CD4-positive, alpha-beta T cell treated with Interleukin-21 for 1 hour (primary cell): ENCODE measurements at regions not wholly inside any gene's neighbourhood (a gene's known extent, or its start where the extent isn't known, plus 50 kb on each side); places are given as distances from the start of the nearest gene placed in this dataset.

Source experiments
- DNase-seq: peaks from one replicate; pipeline ENCODE4 v3.0.0-alpha.2; 2020

DNA sequence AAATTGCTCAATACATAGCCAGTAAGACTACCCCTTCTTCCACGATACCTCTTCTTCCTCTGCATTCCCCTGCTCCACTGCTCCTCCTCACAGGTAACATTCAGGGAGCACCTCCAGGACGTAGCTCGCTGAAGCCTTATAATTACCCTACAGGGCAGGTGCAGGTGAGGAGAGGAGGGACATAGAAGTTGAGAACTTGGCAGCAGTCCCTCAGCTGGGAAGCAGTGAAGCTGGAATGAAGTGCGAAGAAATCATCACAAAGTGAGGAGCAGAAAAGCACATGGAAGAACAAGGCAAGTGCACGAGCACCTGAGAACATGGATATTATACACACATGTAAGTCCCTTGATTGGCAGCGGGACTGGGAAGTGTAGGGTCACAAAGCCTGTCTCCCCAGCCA, 118.2 kb downstream of the HSD17B3 start:
- DNase-seq = no peak

DNA sequence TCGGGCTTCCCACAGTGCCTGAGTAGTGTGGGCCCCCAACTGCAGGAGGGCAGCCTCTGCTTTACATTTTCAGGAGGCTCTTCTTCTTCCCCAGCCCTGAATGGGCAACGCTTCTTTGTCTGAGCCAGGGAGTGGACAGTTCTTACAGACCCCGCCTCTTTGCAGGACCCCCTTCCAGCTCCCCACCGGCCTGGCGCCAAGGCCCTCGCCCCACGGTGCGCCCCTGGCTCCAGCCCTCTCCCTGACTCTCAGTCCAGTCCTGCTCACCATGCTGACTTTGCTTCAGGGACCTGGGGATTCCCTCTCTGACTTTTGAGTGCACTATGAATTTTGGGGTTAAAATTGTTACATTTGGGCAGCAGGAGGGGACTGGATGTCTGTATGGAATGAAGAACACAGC, 123.8 kb downstream of the HSD17B3 start:
- DNase-seq = no peak

GRCh38 chr9:96177719-96178028, 124.3 kb downstream of the HSD17B3 start:
- no peak for DNase-seq

DNA sequence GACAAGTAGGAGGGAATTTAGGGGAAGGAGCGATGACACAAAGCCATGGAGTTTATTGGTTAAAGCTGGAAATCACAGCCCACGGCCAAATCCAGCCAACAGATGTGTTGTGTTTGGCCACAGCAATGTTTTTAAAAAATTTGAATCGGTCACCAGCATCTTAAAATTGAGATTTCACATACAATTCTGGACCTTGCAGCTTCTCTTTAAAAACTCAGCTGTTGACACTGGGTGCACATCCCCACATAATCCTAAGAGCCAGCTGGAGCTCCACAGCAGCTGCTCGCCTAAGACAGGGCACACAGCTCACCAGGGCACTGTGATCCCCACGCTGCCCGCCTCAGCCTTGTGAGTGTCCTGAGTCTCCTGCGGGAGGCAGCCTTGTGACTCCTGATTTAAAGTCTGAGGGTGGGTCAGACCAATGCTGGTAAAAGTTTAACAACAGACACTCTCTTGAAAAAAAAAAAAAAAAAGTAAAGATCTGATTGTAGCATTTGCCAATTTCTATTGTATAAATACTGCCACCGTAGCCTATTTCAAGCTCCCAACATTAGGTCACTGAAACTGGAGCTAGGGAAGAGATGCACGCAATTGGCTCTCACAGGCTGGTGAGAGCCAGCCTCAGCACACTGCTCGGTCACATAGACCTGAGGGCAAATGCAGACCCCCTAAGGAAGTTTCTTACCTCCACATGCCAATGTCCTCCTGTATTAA, 124.8 kb downstream of the HSD17B3 start:
- no peak for DNase-seq

- DNase-seq = no peak
Measured at GRCh38 chr9:96175796-96176195, 126.2 kb downstream of the HSD17B3 start.

- no peak for DNase-seq
Measured at GRCh38 chr9:96175001-96175400, 127.0 kb downstream of the HSD17B3 start.

DNA sequence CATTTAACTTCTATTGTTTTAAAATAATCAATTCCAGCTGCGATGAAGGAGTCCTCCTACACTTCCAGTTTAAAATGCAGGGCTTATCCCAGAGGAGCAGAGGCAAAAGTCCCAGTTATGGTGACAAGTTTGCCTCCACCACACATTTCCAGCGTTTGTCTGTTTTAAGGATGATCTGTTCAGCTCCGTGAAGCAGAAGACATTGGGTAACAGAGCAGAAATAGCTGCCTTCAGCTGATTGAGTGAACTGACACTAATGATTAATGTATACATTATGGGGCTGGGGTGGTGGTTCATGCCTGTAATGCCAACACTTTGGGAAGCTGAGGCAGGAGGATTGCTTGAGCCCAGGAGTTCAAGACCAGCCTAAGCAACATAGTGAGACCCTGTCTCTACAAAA, 127.6 kb downstream of the HSD17B3 start:
- no peak for DNase-seq

- no peak for DNase-seq
Measured at GRCh38 chr9:96173640-96174039, 128.3 kb downstream of the HSD17B3 start.

- no peak for DNase-seq
Measured at GRCh38 chr9:96172797-96173196, 129.2 kb downstream of the HSD17B3 start.

- DNase-seq = no peak
Measured at GRCh38 chr9:96171728-96172127, 130.2 kb downstream of the HSD17B3 start.

DNA sequence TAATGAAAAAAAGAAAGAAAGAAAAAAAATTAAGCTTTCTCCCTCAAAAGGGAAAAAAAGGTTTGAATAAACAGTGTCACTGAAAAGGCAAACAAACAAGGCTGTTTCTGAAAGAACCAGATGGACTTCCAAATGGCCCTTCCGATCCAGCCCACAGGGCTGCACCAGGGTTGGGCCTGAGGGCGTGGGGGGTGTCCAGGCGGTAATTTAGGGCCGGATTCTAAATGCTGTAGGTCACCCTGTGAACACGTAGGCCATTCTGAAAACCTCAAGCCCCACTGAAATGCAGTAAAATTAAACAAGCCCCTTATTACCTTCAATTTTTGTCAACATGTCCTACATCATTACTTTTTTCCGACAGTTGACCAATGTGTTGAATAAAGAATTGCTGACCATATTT, 132.1 kb downstream of the HSD17B3 start:
- no peak for DNase-seq

GRCh38 chr9:96169484-96169883, 132.5 kb downstream of the HSD17B3 start:
- DNase-seq = no peak

DNA sequence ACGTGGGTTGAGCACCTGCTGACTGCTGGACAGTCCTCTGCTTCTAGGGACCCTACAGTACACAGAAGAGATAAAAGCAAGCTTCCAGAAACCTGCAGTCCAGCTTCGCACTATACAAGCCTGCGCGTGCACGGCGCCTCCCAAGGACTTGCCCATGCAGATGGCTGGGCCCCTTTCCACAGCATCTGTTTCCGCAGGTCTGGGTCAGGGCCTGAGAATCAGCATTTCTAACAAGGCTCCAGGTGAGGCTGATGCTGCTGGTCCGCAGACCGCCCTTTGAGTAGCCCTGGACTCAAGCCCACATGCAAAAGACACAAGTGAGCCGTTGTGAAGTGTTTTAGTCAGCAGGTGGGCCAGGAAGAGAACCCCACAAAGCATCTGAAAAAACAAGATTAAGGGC, 133.1 kb downstream of the HSD17B3 start:
- no peak for DNase-seq

DNA sequence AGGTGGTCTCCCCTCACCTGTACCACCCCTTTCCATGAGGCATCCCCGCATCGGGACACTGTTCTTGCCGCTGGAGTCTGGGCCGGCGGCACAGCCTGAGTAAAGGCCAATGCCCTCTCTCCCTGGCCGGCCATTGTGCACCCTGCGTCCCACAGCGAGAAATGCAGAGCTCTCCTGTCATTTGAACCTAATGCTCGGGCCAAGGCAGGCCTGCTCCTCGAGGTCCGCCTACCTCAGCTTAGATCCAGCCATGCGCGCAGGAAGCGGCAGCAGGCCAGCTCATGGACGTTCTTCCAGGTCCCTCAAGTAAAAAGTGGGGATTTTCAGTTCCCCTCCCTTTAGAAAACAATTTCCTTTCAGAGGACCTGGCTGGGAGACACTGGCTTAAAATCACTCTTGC, 135.0 kb downstream of the HSD17B3 start:
- no peak for DNase-seq

DNA sequence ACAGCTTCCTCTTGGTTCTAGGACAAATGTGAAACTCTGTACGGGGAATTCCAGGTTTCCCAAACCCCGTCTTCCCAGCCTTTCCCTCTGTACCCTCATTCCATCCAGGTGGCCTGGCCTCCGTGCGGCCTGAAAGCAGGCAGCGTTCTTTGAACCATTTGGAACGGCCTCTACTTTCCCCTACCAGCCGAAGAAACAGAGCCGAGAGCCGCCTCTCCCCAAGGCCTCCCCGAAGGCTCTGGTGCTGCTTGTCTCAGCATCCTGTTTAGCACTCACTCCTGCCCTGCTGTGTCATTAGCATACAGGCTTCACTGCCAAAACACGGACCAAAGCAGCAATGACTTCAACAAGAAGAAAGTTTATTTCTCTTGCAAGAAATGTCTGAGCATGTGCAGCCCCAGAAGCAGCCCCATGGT, 137.7 kb downstream of the HSD17B3 start:
- no peak for DNase-seq

GRCh38 chr9:96163712-96164111, 138.3 kb downstream of the HSD17B3 start:
- DNase-seq = no peak

DNA sequence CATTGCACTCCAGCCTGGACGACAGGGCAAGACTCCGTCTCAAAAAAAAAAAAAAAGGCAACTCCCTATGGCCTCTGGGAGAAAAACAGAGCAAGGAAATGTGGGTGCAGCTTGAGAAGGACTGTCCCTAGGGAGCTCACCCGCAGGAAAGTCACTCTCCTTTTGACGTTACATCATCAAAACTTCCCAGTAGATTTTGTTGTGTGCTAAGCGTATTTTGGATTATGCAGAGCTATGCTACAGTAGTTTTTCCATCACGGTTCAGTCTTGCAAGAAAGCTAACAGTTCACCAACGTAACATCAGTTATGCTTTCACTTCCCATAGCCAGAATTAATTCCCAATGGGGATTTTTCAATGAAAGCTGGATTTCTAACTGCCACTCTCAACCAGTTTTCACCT, 138.8 kb downstream of the HSD17B3 start:
- DNase-seq = no peak

- DNase-seq = no peak
Measured at GRCh38 chr9:96161819-96162218, 140.2 kb downstream of the HSD17B3 start.

GRCh38 chr9:96160866-96161265, 141.1 kb downstream of the HSD17B3 start:
- no peak for DNase-seq

DNA sequence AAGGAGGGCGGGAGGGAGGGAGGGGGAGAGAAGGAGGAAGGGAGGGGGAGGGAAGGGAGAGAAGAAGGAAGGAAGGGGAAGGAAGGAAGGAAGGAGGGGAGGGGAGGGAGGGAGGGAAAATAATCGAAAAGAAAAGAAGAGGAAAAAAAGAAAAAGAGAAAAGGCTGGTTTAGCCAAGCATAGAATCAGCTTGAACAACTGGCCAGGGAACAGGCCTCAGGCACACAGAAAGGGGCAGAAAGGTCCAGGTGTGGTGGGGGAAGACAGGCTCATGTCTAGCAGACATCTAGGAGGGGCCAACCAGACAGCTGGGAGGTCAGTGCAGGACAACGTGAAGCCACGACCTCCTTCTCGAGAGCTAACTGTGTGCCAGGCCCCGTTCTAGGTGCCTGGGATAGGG, 141.8 kb downstream of the HSD17B3 start:
- DNase-seq = no peak

- no peak for DNase-seq
Measured at GRCh38 chr9:96159596-96159995, 142.4 kb downstream of the HSD17B3 start.

GRCh38 chr9:96158909-96159575, 142.9 kb downstream of the HSD17B3 start:
- no peak for DNase-seq

- DNase-seq = no peak
Measured at GRCh38 chr9:96158147-96158546, 143.8 kb downstream of the HSD17B3 start.

DNA sequence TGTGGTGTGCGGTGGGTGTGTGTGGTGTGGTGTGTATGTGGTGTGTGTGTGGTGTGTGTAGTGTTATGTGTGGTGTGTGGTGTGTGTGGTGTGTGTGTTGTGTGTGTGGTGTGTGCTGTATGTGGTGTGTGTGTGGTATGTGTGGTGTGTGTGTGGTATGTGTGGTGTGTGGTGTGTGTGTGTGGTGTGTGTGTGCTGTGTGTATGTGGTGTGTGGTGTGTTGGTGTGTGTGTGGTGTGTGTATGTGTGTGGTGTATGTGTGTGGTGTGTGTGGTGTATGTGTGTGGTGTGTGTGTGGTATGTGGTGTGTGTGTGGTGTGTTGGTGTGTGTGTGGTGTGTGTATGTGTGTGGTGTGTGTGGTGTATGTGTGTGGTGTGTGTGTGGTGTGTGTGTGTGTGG, 144.3 kb downstream of the HSD17B3 start:
- DNase-seq = no peak
